Heart right ventricle (tissue), 16 donors: ENCODE measurements at regions not wholly inside any gene's neighbourhood (a gene's known extent, or its start where the extent isn't known, plus 50 kb on each side); places are given as distances from the start of the nearest gene placed in this dataset.

Experiments used
- ATAC-seq, 8 donors: fragments of 200-7000 bp; cut with Tn5 transposase; one replicate each; pipeline ENCODE4 v1.9.1; 2020; ENCODE audit warnings: mild to moderate bottlenecking in 8 of 8, moderate library complexity in 8 of 8, moderate number of reproducible peaks in 1 of 8
- DNase-seq, 2 donors: peaks; one replicate each; pipeline ENCODE4 v3.0.0-alpha.2; 2020
- H3K27ac ChIP-seq, 10 donors: fragments of 200-600 bp; sonication (generic) in 2 of 10; one replicate each; pipeline versions ENCODE4 v1.5.0 to v1.8.0; 2020 to 2022; ENCODE audit warnings: mild to moderate bottlenecking in 3 of 10
- H3K27me3 ChIP-seq, 7 donors: fragments of 200-600 bp; one replicate each; pipeline ENCODE4 v1.8.0; 2021 to 2022; ENCODE audit warnings: mild to moderate bottlenecking in 2 of 7
- H3K36me3 ChIP-seq, 9 donors: fragments of 200-600 bp; sonication (generic) in 1 of 9; one replicate each; pipeline versions ENCODE4 v1.5.0 to v1.8.0; 2020 to 2022; ENCODE audit warnings: mild to moderate bottlenecking in 2 of 9
- H3K4me1 ChIP-seq, 9 donors: fragments of 200-600 bp; sonication (generic) in 1 of 9; one replicate each; pipeline versions ENCODE4 v1.5.0 to v1.8.0; 2020 to 2022; ENCODE audit warnings: mild to moderate bottlenecking in 4 of 9
- H3K4me3 ChIP-seq, 10 donors: fragments of 200-600 bp; sonication (generic) in 2 of 10; one replicate each; pipeline versions ENCODE4 v1.5.0 to v1.8.0; 2020 to 2022; ENCODE audit warnings: mild to moderate bottlenecking in 7 of 10, moderate library complexity in 2 of 10
- H3K9me3 ChIP-seq, 11 donors: fragments of 200-600 bp in 10 of 11; sonication (generic) in 2 of 11; one replicate each; pipeline versions ENCODE4 v1.5.0 to v1.8.0; 2013 to 2022; ENCODE audit warnings: mild to moderate bottlenecking in 2 of 11, control low read depth in 1 of 11, moderate library complexity in 1 of 11
- WGBS, 2 donors: extraction: QIAGEN DNeasy Blood & Tissue Kit; methylation state at CpG; one replicate each; pipeline ENCODE4 v1.1.7; 2013; ENCODE audit warnings: inconsistent platforms in 1 of 2; 5-methylcytosine and 5-hydroxymethylcytosine counted together
- intact Hi-C, 10 donors: fragments of 100-400 bp; cut with DNase I; formaldehyde crosslinking; loops; one replicate each; pipeline versions ENCODE4 v1.11.1 to v1.14.2; 2022
- TF ChIP-seq, protein P1 (sequence below), 9 donors: fragments of 200-600 bp; sonication (generic) in 2 of 9; IDR thresholded peaks; one replicate each; pipeline versions ENCODE4 v1.5.0 to v1.8.0; 2021 to 2022; ENCODE audit warnings: antibody characterized with exemption in 9 of 9, mild to moderate bottlenecking in 5 of 9, moderate library complexity in 1 of 9
- donor health status: Arrhythmogenic right ventricular cardiomyopathy.
- donor health status: ischemic (EF 13 %, LVEDD 7.1; RV severe dilation, severe dysfunction).
- donor health status: healthy with polysubstance abuse.
- donor health status: DM: no; HTN: yes; CAD: no.
- donor health status: DM: no; HTN: no; CAD: no.
- donor health status: ischemic (EF 25% LVEDD 6.9; RV normal size, moderate dysfunction).
- donor health status: ischemic (EF 25% LVEDD 5.7; RV mildly dilated, moderate dysfunction).
- donor health status: healthy.
- donor health status: DM: yes; HTN: yes; CAD: no.
- donor health status: Ischemic cardiomyopathy.
- donor health status: ischemic (EF 35%, LVEDD 5.7; RV mildly dilated, moderate dysfunction).
- donor health status: nonischemic (EF 11% LVEDD 7.7; RV severe dilation, severe dysfunction).
- donor health status: DM: yes; HTN: yes; CAD: no.
- donor health status: PGD.
- donor health status: ischemic (EF 29% LVEDD 5.4; RV normal size, mild dysfunction).
- donor health status: nonischemic (EF 23%, LVEDD 6.1; RV moderate dilation, normal function).

- no peak for DNase-seq
- 73 to 80% methylated on average over 3 of the region's 3 CpGs for WGBS, 2 donors
- H3K9me3 ChIP-seq: peaks cover 0 to 8% (median 0%) of the 10 kb centered on the region in 11 donors
- peaks cover 0 to 20% (median 4%) of the 10 kb centered on the region in 7 donors for H3K27me3 ChIP-seq
- no peaks in the 10 kb centered on the region for H3K36me3 ChIP-seq
- TF ChIP-seq, protein P1, sequence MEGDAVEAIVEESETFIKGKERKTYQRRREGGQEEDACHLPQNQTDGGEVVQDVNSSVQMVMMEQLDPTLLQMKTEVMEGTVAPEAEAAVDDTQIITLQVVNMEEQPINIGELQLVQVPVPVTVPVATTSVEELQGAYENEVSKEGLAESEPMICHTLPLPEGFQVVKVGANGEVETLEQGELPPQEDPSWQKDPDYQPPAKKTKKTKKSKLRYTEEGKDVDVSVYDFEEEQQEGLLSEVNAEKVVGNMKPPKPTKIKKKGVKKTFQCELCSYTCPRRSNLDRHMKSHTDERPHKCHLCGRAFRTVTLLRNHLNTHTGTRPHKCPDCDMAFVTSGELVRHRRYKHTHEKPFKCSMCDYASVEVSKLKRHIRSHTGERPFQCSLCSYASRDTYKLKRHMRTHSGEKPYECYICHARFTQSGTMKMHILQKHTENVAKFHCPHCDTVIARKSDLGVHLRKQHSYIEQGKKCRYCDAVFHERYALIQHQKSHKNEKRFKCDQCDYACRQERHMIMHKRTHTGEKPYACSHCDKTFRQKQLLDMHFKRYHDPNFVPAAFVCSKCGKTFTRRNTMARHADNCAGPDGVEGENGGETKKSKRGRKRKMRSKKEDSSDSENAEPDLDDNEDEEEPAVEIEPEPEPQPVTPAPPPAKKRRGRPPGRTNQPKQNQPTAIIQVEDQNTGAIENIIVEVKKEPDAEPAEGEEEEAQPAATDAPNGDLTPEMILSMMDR (IDR thresholded peaks at IDR 0.05): no peak
- no peak overlapping the region for H3K27ac ChIP-seq
- ATAC-seq: no peak
- no peak overlapping the region for H3K4me3 ChIP-seq
- no peaks in the 10 kb centered on the region for H3K4me1 ChIP-seq
- intact Hi-C loops: no loop called here
Observed at GRCh38 chr7:68503400-68503799, 1094.9 kb upstream of the AUTS2 start.

DNA sequence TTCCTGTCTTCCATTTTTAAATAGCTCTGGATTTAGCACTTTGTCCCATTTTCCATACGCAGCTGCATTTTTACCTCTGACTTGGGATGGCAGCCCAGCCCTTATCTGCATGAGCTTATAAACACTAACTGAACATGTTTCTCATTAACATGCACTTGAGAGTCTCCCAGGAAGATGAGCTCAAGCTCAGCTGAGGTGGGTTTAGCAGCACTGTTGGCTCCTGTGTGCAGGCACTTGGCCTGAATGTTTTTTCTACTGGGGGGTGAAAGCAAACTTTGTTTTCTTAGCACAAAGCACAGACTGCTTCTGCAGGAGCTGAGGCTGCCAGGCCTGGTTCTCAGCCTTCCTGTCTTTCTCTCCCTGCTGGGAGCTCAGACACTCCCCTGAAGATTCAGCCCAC, 1093.6 kb upstream of the AUTS2 start:
- 51 to 60% methylated on average over 1 of the region's 1 CpG for WGBS, 2 donors
- H3K36me3 ChIP-seq: no peaks in the 10 kb centered on the region

DNA sequence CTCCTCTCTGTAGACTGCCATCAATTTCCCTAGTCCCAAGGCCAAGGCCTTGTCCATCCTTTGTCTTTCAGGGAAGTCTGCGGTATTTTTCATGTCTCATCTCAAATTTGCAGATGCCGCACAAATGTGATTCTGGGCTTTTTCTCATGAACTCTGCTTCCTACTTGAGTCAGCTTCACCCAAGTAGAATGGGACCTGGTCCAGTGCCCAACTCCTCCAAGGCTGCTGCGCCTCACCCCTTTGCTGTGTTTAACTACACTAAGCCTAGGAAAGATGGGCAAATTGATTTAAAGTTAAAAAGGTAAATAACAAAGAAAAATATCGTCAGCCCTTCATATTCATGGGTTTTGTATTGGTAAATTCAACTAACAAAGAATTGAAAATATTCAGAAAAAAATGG, 1092.6 kb upstream of the AUTS2 start:
- peaks cover 0 to 22% (median 0%) of the 10 kb centered on the region in 11 donors for H3K9me3 ChIP-seq
- intact Hi-C loops: no loop called here
- H3K36me3 ChIP-seq: no peaks in the 10 kb centered on the region
- H3K27ac ChIP-seq: no peak overlapping the region
- no peak overlapping the region for H3K4me3 ChIP-seq
- peaks cover 0 to 32% (median 10%) of the 10 kb centered on the region in 7 donors for H3K27me3 ChIP-seq
- TF ChIP-seq, protein P1 (IDR thresholded peaks at IDR 0.05): no peak
- 93 to 95% methylated on average over 4 of the region's 4 CpGs for WGBS, 2 donors
- DNase-seq (no peak), ATAC-seq (no peak)
- H3K4me1 ChIP-seq: no peaks in the 10 kb centered on the region

More for the DNA sequence above, 1093.6 kb upstream of the AUTS2 start:
- H3K27ac ChIP-seq: no peak overlapping the region
- intact Hi-C loops: no loop called here
- no peak overlapping the region for H3K4me3 ChIP-seq
- TF ChIP-seq, protein P1 (IDR thresholded peaks at IDR 0.05): no peak
- DNase-seq (no peak), ATAC-seq (no peak)
- H3K27me3 ChIP-seq: peaks cover 0 to 27% (median 10%) of the 10 kb centered on the region in 7 donors
- no peaks in the 10 kb centered on the region for H3K4me1 ChIP-seq
- H3K9me3 ChIP-seq: peaks cover 0 to 20% (median 0%) of the 10 kb centered on the region in 11 donors

DNA sequence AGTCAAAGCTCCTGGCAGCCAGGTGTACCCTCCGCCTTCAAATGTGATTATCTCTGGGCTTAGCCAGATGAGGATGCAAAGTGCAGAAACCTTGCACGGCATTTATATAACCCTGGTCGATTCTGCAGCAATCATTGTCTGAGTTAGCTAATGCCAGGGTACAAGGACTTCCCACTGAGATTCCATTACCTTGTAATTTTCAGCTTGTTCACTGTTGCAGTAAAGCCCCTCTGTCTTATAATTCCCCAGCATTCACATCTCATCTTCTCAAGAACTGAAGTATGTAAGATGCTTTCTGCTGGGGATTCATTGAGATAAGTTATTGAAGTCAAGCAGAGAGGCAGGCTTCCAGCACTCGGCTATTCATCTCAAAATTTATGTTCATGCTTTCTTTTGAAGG, 1090.6 kb upstream of the AUTS2 start:
- 82 to 88% methylated on average over 4 of the region's 4 CpGs for WGBS, 2 donors
- H3K27me3 ChIP-seq: peaks cover 0 to 35% (median 10%) of the 10 kb centered on the region in 7 donors
- no peaks in the 10 kb centered on the region for H3K4me1 ChIP-seq
- no peak overlapping the region for H3K4me3 ChIP-seq
- TF ChIP-seq, protein P1 (IDR thresholded peaks at IDR 0.05): no peak
- peaks cover 0 to 22% (median 0%) of the 10 kb centered on the region in 11 donors for H3K9me3 ChIP-seq
- no peak overlapping the region for H3K27ac ChIP-seq
- no peak for ATAC-seq
- no peaks in the 10 kb centered on the region for H3K36me3 ChIP-seq
- DNase-seq: no peak
- intact Hi-C loops: no loop called here
